Liver (tissue), 8 donors: ENCODE measurements at regions not wholly inside any gene's neighbourhood (a gene's known extent, or its start where the extent isn't known, plus 50 kb on each side); places are given as distances from the start of the nearest gene placed in this dataset.

ENCODE experiments used
- DNase-seq: peaks from one replicate; pipeline ENCODE4 v3.0.0-alpha.2; 2017; ENCODE audit warnings: low spot score
- H3K27ac ChIP-seq, 2 donors: one replicate each; pipeline ENCODE4 v1.7.0; 2013; ENCODE audit warnings: inconsistent platforms in 2 of 2, low read length in 2 of 2, control low read depth in 1 of 2, low read depth in 1 of 2, mild to moderate bottlenecking in 1 of 2
- H3K27me3 ChIP-seq, 4 donors: one replicate each; pipeline versions ENCODE4 v1.6.1 to v1.7.0; 2013; ENCODE audit warnings: low read length in 3 of 4, inconsistent platforms in 1 of 4, mild to moderate bottlenecking in 1 of 4, moderate library complexity in 1 of 4; ENCODE audit not compliant: control insufficient read depth in 4 of 4, insufficient read depth in 4 of 4
- H3K36me3 ChIP-seq, 4 donors: one replicate each; pipeline versions ENCODE4 v1.6.1 to v1.7.0; 2013; ENCODE audit warnings: low read length in 3 of 4, mild to moderate bottlenecking in 3 of 4, low read depth in 1 of 4, moderate library complexity in 1 of 4; ENCODE audit not compliant: control insufficient read depth in 4 of 4, insufficient read depth in 3 of 4
- H3K4me1 ChIP-seq, 4 donors: one replicate each; pipeline versions ENCODE4 v1.6.1 to v1.7.0; 2013; ENCODE audit warnings: low read length in 3 of 4, mild to moderate bottlenecking in 3 of 4, moderate library complexity in 1 of 4; ENCODE audit not compliant: control insufficient read depth in 4 of 4, insufficient read depth in 4 of 4
- H3K4me3 ChIP-seq, 3 donors: one replicate each; pipeline versions ENCODE4 v1.6.1 to v1.7.0; 2013; ENCODE audit warnings: low read length in 3 of 3, control low read depth in 1 of 3, low read depth in 1 of 3, mild to moderate bottlenecking in 1 of 3
- H3K9ac ChIP-seq, 2 donors: one replicate each; pipeline ENCODE4 v1.7.0; 2013; ENCODE audit warnings: low read length in 2 of 2, mild to moderate bottlenecking in 2 of 2, moderate library complexity in 2 of 2, control low read depth in 1 of 2, low read depth in 1 of 2
- H3K9me3 ChIP-seq, 4 donors: one replicate each; pipeline versions ENCODE4 v1.6.1 to v1.7.0; 2013; ENCODE audit warnings: low read length in 3 of 4; ENCODE audit not compliant: control insufficient read depth in 4 of 4
- ATF3 ChIP-seq: IDR thresholded peaks from 2 replicates; pipeline ENCODE4 v1.6.1; 2016; ENCODE audit warnings: antibody characterized with exemption
- CTCF ChIP-seq: fragments of 150-350 bp; IDR thresholded peaks from 2 replicates; pipeline ENCODE4 v1.5.1; 2017; ENCODE audit warnings: improper control_type of control experiment, low read depth, low read length; ENCODE audit not compliant: missing input control
- EGR1 ChIP-seq, 2 donors: IDR thresholded peaks; 2 replicates each; pipeline ENCODE4 v1.6.1; 2016 to 2018; ENCODE audit warnings: antibody characterized with exemption in 2 of 2, low read depth in 2 of 2
- FOXA1 ChIP-seq: IDR thresholded peaks from 2 replicates; pipeline ENCODE4 v1.6.1; 2016; ENCODE audit warnings: antibody characterized with exemption
- FOXA2 ChIP-seq: IDR thresholded peaks from 2 replicates; pipeline ENCODE4 v1.6.1; 2016; ENCODE audit warnings: antibody characterized with exemption
- GABPA ChIP-seq, 2 donors: IDR thresholded peaks in 1 of 2; conservative IDR thresholded peaks in 1 of 2; 2 replicates each; pipeline ENCODE4 v1.6.1; 2016; ENCODE audit warnings: antibody characterized with exemption in 2 of 2, mild to moderate bottlenecking in 1 of 2, moderate library complexity in 1 of 2
- HNF4A ChIP-seq, 2 donors: conservative IDR thresholded peaks; 2 replicates each; pipeline ENCODE4 v1.6.1; 2016; ENCODE audit warnings: antibody characterized with exemption in 2 of 2, mild to moderate bottlenecking in 2 of 2
- HNF4G ChIP-seq: IDR thresholded peaks from 2 replicates; pipeline ENCODE4 v1.6.1; 2016; ENCODE audit warnings: antibody characterized with exemption
- JUND ChIP-seq, 2 donors: IDR thresholded peaks; 2 replicates each; pipeline ENCODE4 v1.6.1; 2016; ENCODE audit warnings: antibody characterized with exemption in 2 of 2
- MAX ChIP-seq: IDR thresholded peaks from 2 replicates; pipeline ENCODE4 v1.6.1; 2016; ENCODE audit warnings: antibody characterized with exemption
- NR2F2 ChIP-seq: IDR thresholded peaks from 2 replicates; pipeline ENCODE4 v1.6.1; 2016; ENCODE audit warnings: antibody characterized with exemption
- RAD21 ChIP-seq, 2 donors: IDR thresholded peaks; 2 replicates each; pipeline ENCODE4 v1.6.1; 2016; ENCODE audit warnings: antibody characterized with exemption in 2 of 2, mild to moderate bottlenecking in 2 of 2
- REST ChIP-seq: IDR thresholded peaks from 2 replicates; pipeline ENCODE4 v1.6.1; 2016; ENCODE audit warnings: antibody characterized with exemption, mild to moderate bottlenecking
- RXRA ChIP-seq, 2 donors: IDR thresholded peaks; 2 replicates each; pipeline ENCODE4 v1.6.1; 2017 to 2018; ENCODE audit warnings: antibody characterized with exemption in 2 of 2, mild to moderate bottlenecking in 1 of 2
- SP1 ChIP-seq: IDR thresholded peaks from 2 replicates; pipeline ENCODE4 v1.6.1; 2018; ENCODE audit warnings: antibody characterized with exemption, mild to moderate bottlenecking
- TAF1 ChIP-seq: conservative IDR thresholded peaks from 2 replicates; pipeline ENCODE4 v1.6.1; 2016; ENCODE audit warnings: antibody characterized with exemption, mild to moderate bottlenecking
- YY1 ChIP-seq: IDR thresholded peaks from 2 replicates; pipeline ENCODE4 v1.6.1; 2016; ENCODE audit warnings: antibody characterized with exemption, mild to moderate bottlenecking
- ZBTB33 ChIP-seq: IDR thresholded peaks from 2 replicates; pipeline ENCODE4 v1.6.1; 2016; ENCODE audit warnings: antibody characterized with exemption
- WGBS: extraction: QIAGEN DNeasy Blood & Tissue Kit; methylation state at CpG from one replicate; pipeline ENCODE4 v1.1.7; 2013; 5-methylcytosine and 5-hydroxymethylcytosine counted together
- donor health status: healthy.
- donor health status: healthy.
- donor health status: healthy.
- donor health status: healthy.
- donor health status: healthy.

GRCh38 chr12:69059465-69060457, 126.8 kb upstream of the CPM start:
- Histone ChIP-seq H3K9me3 (no peaks in the 10 kb centered on the region), H3K36me3 (no peaks in the 10 kb centered on the region), H3K27ac (no peak overlapping the region), H3K4me1 (peaks cover 3 to 13% (median 10%) of the 10 kb centered on the region in 4 donors), H3K27me3 (no peaks in the 10 kb centered on the region), H3K4me3 (no peak overlapping the region), H3K9ac (no peak overlapping the region)
- TF ChIP-seq SP1 (no peak), JUND (IDR thresholded peaks at IDR 0.05) (no peak), REST (no peak), HNF4G (no peak), RXRA (IDR thresholded peaks at IDR 0.05) (no peak), EGR1 (IDR thresholded peaks at IDR 0.05; ENCODE audit: low read depth in 2 of 2) (no peak), TAF1 (no peak), MAX (no peak), ATF3 (no peak), YY1 (no peak), CTCF (no peak), FOXA1 (no peak)
- 96% methylated on average over 8 of the region's 8 CpGs for WGBS
- no peak for DNase-seq

GRCh38 chr12:69061574-69061973, 128.6 kb upstream of the CPM start:
- WGBS = 94% methylated on average over 1 of the region's 1 CpG
- H3K27ac ChIP-seq = no peak overlapping the region
- no peak overlapping the region for H3K4me3 ChIP-seq
- no peaks in the 10 kb centered on the region for H3K27me3 ChIP-seq
- H3K4me1 ChIP-seq = peaks cover under 1 to 4% (median 3%) of the 10 kb centered on the region in 4 donors
- no peaks in the 10 kb centered on the region for H3K9me3 ChIP-seq
- DNase-seq = no peak
- TF ChIP-seq HNF4A (conservative IDR thresholded peaks at IDR 0.05) = no peak
- no peak for TF ChIP-seq SP1
- TF ChIP-seq EGR1 (IDR thresholded peaks at IDR 0.05; ENCODE audit: low read depth in 2 of 2) = no peak
- no peak for TF ChIP-seq NR2F2
- no peak for TF ChIP-seq ATF3
- TF ChIP-seq FOXA2 = no peak
- TF ChIP-seq CTCF = no peak
- no peak for TF ChIP-seq ZBTB33
- TF ChIP-seq RXRA (IDR thresholded peaks at IDR 0.05) = no peak
- TF ChIP-seq FOXA1 = no peak
- TF ChIP-seq JUND (IDR thresholded peaks at IDR 0.05) = no peak
- no peak for TF ChIP-seq MAX
- TF ChIP-seq RAD21 (IDR thresholded peaks at IDR 0.05) = no peak
- no peak for TF ChIP-seq GABPA (IDR thresholded peaks at IDR 0.05 in 1 of 2, conservative IDR thresholded peaks at IDR 0.05 in 1 of 2)
- TF ChIP-seq YY1 = no peak
- no peak for TF ChIP-seq HNF4G
- H3K36me3 ChIP-seq = no peaks in the 10 kb centered on the region
- no peak overlapping the region for H3K9ac ChIP-seq
